Neutrophil (primary cell): ENCODE measurements at regions not wholly inside any gene's neighbourhood (a gene's known extent, or its start where the extent isn't known, plus 50 kb on each side); places are given as distances from the start of the nearest gene placed in this dataset.

ENCODE experiments used
- H3K27ac ChIP-seq: fragments of 200-600 bp; sonication (generic); 2 replicates; pipeline ENCODE4 v1.5.1; 2016; ENCODE audit warnings: mild to moderate bottlenecking, moderate library complexity
- H3K27me3 ChIP-seq: fragments of 200-600 bp; sonication (generic); 2 replicates; pipeline ENCODE4 v1.6.0; 2016; ENCODE audit warnings: mild to moderate bottlenecking
- H3K36me3 ChIP-seq: fragments of 200-600 bp; sonication (generic); 2 replicates; pipeline ENCODE4 v1.5.1; 2017
- H3K4me1 ChIP-seq, 2 experiments: fragments of 200-600 bp in 1 of 2; sonication (generic) in 1 of 2; 1 replicate in 1 of 2; 2 replicates in 1 of 2; pipeline versions ENCODE4 v1.5.1 to v1.6.1; 2013 to 2016; ENCODE audit warnings: low read depth in 1 of 2, low read length in 1 of 2, mild to moderate bottlenecking in 1 of 2, moderate library complexity in 1 of 2; ENCODE audit not compliant: control insufficient read depth in 1 of 2, insufficient read depth in 1 of 2
- H3K4me3 ChIP-seq, 2 experiments: fragments of 200-600 bp in 1 of 2; sonication (generic) in 1 of 2; 1 replicate in 1 of 2; 2 replicates in 1 of 2; pipeline ENCODE4 v1.5.1; 2013 to 2016; ENCODE audit warnings: low read depth in 1 of 2, low read length in 1 of 2, mild to moderate bottlenecking in 1 of 2, moderate library complexity in 1 of 2
- H3K9me3 ChIP-seq: fragments of 200-600 bp; sonication (generic); 2 replicates; pipeline ENCODE4 v1.5.1; 2016
- CTCF ChIP-seq: fragments of 200-600 bp; sonication (generic); IDR thresholded peaks from 2 replicates; pipeline ENCODE4 v1.5.1; 2016; ENCODE audit warnings: antibody characterized with exemption

- no peaks in the 10 kb centered on the region for H3K36me3 ChIP-seq
- no peak for TF ChIP-seq CTCF
- no peaks in the 10 kb centered on the region for H3K9me3 ChIP-seq
- H3K27ac ChIP-seq: no peak overlapping the region
- no peak overlapping the region for H3K4me3 ChIP-seq
- peaks cover 0 to 5% of the 10 kb centered on the region in 2 experiments for H3K4me1 ChIP-seq
- no peaks in the 10 kb centered on the region for H3K27me3 ChIP-seq
Measured at GRCh38 chr17:69854225-69854780, 220.7 kb upstream of the KCNJ16 start.

- Histone ChIP-seq H3K27me3 (no peaks in the 10 kb centered on the region), H3K36me3 (no peaks in the 10 kb centered on the region), H3K9me3 (no peaks in the 10 kb centered on the region), H3K27ac (no peak overlapping the region), H3K4me1 (peaks cover 0 to 5% of the 10 kb centered on the region in 2 experiments), H3K4me3 (no peak overlapping the region)
- TF ChIP-seq CTCF: no peak
Measured at GRCh38 chr17:69856946-69857345, 218.1 kb upstream of the KCNJ16 start.

- Histone ChIP-seq H3K36me3 (no peaks in the 10 kb centered on the region), H3K27ac (no peak overlapping the region), H3K4me1 (peaks cover 0 to 5% of the 10 kb centered on the region in 2 experiments), H3K9me3 (no peaks in the 10 kb centered on the region), H3K4me3 (no peak overlapping the region), H3K27me3 (no peaks in the 10 kb centered on the region)
- no peak for TF ChIP-seq CTCF
Measured at GRCh38 chr17:69857412-69857835, 217.6 kb upstream of the KCNJ16 start.

GRCh38 chr17:69858460-69858859 lies 216.6 kb upstream of the KCNJ16 start:
- Histone ChIP-seq H3K27ac (no peak overlapping the region), H3K9me3 (no peaks in the 10 kb centered on the region), H3K4me1 (peaks cover 0 to 4% of the 10 kb centered on the region in 2 experiments), H3K27me3 (no peaks in the 10 kb centered on the region), H3K4me3 (no peak overlapping the region), H3K36me3 (no peaks in the 10 kb centered on the region)
- TF ChIP-seq CTCF: no peak

GRCh38 chr17:69860142-69860680 lies 214.8 kb upstream of the KCNJ16 start:
- no peak for TF ChIP-seq CTCF
- H3K9me3 ChIP-seq: no peaks in the 10 kb centered on the region
- no peaks in the 10 kb centered on the region for H3K36me3 ChIP-seq
- no peaks in the 10 kb centered on the region for H3K4me1 ChIP-seq
- no peak overlapping the region for H3K27ac ChIP-seq
- no peaks in the 10 kb centered on the region for H3K27me3 ChIP-seq
- H3K4me3 ChIP-seq: no peak overlapping the region
